ENCODE measurements at regions not wholly inside any gene's neighbourhood (a gene's known extent, or its start where the extent isn't known, plus 50 kb on each side); places are given as distances from the start of the nearest gene placed in this dataset.
"Not testable (repeated sequence)": the region's sequence is repeated elsewhere in the genome, so short reads cannot be mapped to it uniquely, and the experiment has no call there.

GRCh38 chr12:46581990-46582389 is 209.4 kb upstream of the SLC38A2 start:
- H3K4me3 ChIP-seq (ENCODE audit: control insufficient read depth in 2 of 3, extremely low read depth in 1 of 3, insufficient read depth in 2 of 3, low read depth in 1 of 3, low read length in 3 of 3); H3K36me3 ChIP-seq (ENCODE audit: control insufficient read depth in 2 of 2, extremely low read depth in 1 of 2, insufficient read depth in 2 of 2, low read length in 2 of 2); H3K9me3 ChIP-seq (ENCODE audit: control insufficient read depth, low read depth, low read length); H4K20me1 ChIP-seq (ENCODE audit: control insufficient read depth, extremely low read depth, insufficient read depth, low read length); H3K27me3 ChIP-seq (ENCODE audit: control insufficient read depth, extremely low read depth, insufficient read depth, low read length); H3K27ac ChIP-seq (ENCODE audit: control insufficient read depth, insufficient read depth, low read length); dilution Hi-C loops (cut with MboI; ENCODE audit: extremely low pct_ligation_motif_present, low sequenced_read_pairs); H3K79me2 ChIP-seq (ENCODE audit: control insufficient read depth, insufficient read depth, low read length); H3K9me1 ChIP-seq (ENCODE audit: control insufficient read depth, extremely low read depth, insufficient read depth, low read length); H3K9ac ChIP-seq (ENCODE audit: control insufficient read depth, extremely low read depth, insufficient read depth, low read length); H3K4me2 ChIP-seq (ENCODE audit: control insufficient read depth, extremely low read depth, insufficient read depth, low read depth, low read length); DNase-seq (ENCODE audit: low read depth, low spot score); H2AFZ ChIP-seq (ENCODE audit: control insufficient read depth, low read length); FAIRE-seq: not testable (repeated sequence)
- H3K4me1 ChIP-seq (ENCODE audit: control insufficient read depth, extremely low read depth, insufficient read depth, low read length), result peaks cover 13% of the 10 kb centered on the region

GRCh38 chr12:46580445-46580844 is 207.9 kb upstream of the SLC38A2 start:
- Histone ChIP-seq H4K20me1 (ENCODE audit: control insufficient read depth, extremely low read depth, insufficient read depth, low read length) (no peaks in the 10 kb centered on the region), H3K79me2 (ENCODE audit: control insufficient read depth, insufficient read depth, low read length) (no peaks in the 10 kb centered on the region), H3K9me3 (ENCODE audit: control insufficient read depth, low read depth, low read length) (no peaks in the 10 kb centered on the region), H3K4me3 (ENCODE audit: control insufficient read depth in 2 of 3, extremely low read depth in 1 of 3, insufficient read depth in 2 of 3, low read depth in 1 of 3, low read length in 3 of 3) (no peak overlapping the region), H3K9ac (ENCODE audit: control insufficient read depth, extremely low read depth, insufficient read depth, low read length) (no peak overlapping the region), H3K27ac (ENCODE audit: control insufficient read depth, insufficient read depth, low read length) (no peak overlapping the region), H3K4me2 (ENCODE audit: control insufficient read depth, extremely low read depth, insufficient read depth, low read depth, low read length) (no peak overlapping the region), H2AFZ (ENCODE audit: control insufficient read depth, low read length) (no peak overlapping the region), H3K4me1 (ENCODE audit: control insufficient read depth, extremely low read depth, insufficient read depth, low read length) (peaks cover 17% of the 10 kb centered on the region), H3K9me1 (ENCODE audit: control insufficient read depth, extremely low read depth, insufficient read depth, low read length) (no peaks in the 10 kb centered on the region), H3K27me3 (ENCODE audit: control insufficient read depth, extremely low read depth, insufficient read depth, low read length) (no peaks in the 10 kb centered on the region), H3K36me3 (ENCODE audit: control insufficient read depth in 2 of 2, extremely low read depth in 1 of 2, insufficient read depth in 2 of 2, low read length in 2 of 2) (peaks cover 0 to 1% of the 10 kb centered on the region in 2 experiments)
- dilution Hi-C loops (cut with MboI; ENCODE audit: extremely low pct_ligation_motif_present, low sequenced_read_pairs), result no loop called here
- DNase-seq (ENCODE audit: low read depth, low spot score) (no peak), FAIRE-seq (no peak)
- no peak for TF ChIP-seq EZH2 (IDR thresholded peaks at IDR 0.05; ENCODE audit: low read length)
- no peak for TF ChIP-seq CTCF (optimal IDR thresholded peaks at IDR 0.05 in 1 of 3, IDR thresholded peaks at IDR 0.05 in 1 of 3, conservative IDR thresholded peaks at IDR 0.05 in 1 of 3; ENCODE audit: extremely low read depth in 1 of 3, insufficient read depth in 2 of 3, low read length in 3 of 3)

- DNase-seq (ENCODE audit: low read depth, low spot score), result no peak
- Histone ChIP-seq H3K9me3 (ENCODE audit: control insufficient read depth, low read depth, low read length) (no peaks in the 10 kb centered on the region), H3K36me3 (ENCODE audit: control insufficient read depth in 2 of 2, extremely low read depth in 1 of 2, insufficient read depth in 2 of 2, low read length in 2 of 2) (peaks cover 0 to 1% of the 10 kb centered on the region in 2 experiments), H4K20me1 (ENCODE audit: control insufficient read depth, extremely low read depth, insufficient read depth, low read length) (no peaks in the 10 kb centered on the region), H3K9me1 (ENCODE audit: control insufficient read depth, extremely low read depth, insufficient read depth, low read length) (no peaks in the 10 kb centered on the region), H2AFZ (ENCODE audit: control insufficient read depth, low read length) (no peak overlapping the region), H3K4me1 (ENCODE audit: control insufficient read depth, extremely low read depth, insufficient read depth, low read length) (peaks cover 17% of the 10 kb centered on the region), H3K27ac (ENCODE audit: control insufficient read depth, insufficient read depth, low read length) (no peak overlapping the region), H3K27me3 (ENCODE audit: control insufficient read depth, extremely low read depth, insufficient read depth, low read length) (no peaks in the 10 kb centered on the region), H3K4me3 (ENCODE audit: control insufficient read depth in 2 of 3, extremely low read depth in 1 of 3, insufficient read depth in 2 of 3, low read depth in 1 of 3, low read length in 3 of 3) (no peak overlapping the region), H3K9ac (ENCODE audit: control insufficient read depth, extremely low read depth, insufficient read depth, low read length) (no peak overlapping the region), H3K4me2 (ENCODE audit: control insufficient read depth, extremely low read depth, insufficient read depth, low read depth, low read length) (no peak overlapping the region), H3K79me2 (ENCODE audit: control insufficient read depth, insufficient read depth, low read length) (no peaks in the 10 kb centered on the region)
- TF ChIP-seq EZH2 (IDR thresholded peaks at IDR 0.05; ENCODE audit: low read length), result no peak
- no peak for TF ChIP-seq CTCF (optimal IDR thresholded peaks at IDR 0.05 in 1 of 3, IDR thresholded peaks at IDR 0.05 in 1 of 3, conservative IDR thresholded peaks at IDR 0.05 in 1 of 3; ENCODE audit: extremely low read depth in 1 of 3, insufficient read depth in 2 of 3, low read length in 3 of 3)
- FAIRE-seq, result no peak
- dilution Hi-C loops (cut with MboI; ENCODE audit: extremely low pct_ligation_motif_present, low sequenced_read_pairs), result no loop called here
Observed at GRCh38 chr12:46579474-46579873, 206.9 kb upstream of the SLC38A2 start.

Measured in keratinocyte (primary cell).